ENCODE measurements at regions not wholly inside any gene's neighbourhood (a gene's known extent, or its start where the extent isn't known, plus 50 kb on each side); places are given as distances from the start of the nearest gene placed in this dataset.

DNA sequence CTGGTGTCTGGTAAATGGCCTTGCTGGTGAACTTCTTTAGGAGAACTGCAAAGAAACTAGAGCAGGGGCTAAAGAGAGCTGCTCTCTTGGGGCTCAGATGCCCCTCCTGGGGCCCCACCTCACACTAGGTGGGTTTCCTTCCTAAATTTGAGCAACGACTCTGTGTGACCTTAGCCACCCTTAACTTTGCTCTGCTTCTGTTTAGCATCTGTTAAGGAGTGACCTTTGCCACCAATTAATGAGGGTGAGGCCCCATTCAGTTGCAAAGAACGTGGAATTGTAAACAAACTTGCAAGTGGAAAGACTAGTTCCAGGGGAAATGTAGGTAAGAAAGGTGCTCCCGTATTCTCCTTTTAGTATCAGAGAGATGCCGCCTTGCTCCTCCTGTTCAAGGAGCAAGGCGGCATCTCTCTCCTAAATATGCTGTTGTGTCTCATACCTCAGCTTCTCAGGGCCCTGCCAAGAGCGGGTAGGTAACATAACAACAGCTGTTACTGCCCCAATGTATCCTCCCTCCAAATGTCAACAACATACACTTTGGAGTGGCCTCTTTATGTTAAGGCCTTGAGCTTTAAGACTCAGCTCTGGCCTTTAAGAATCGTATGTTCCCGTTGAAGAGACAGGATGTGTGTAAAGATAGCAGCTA is 77.6 kb upstream of the FUT8 start:
- Histone ChIP-seq H3K79me1 (ENCODE audit: low read depth in 1 of 2, low read length in 2 of 2) (no peaks in the 10 kb centered on the region), H3K27me3 (ENCODE audit: control insufficient read depth, insufficient read depth, low read length) (no peaks in the 10 kb centered on the region), H2BK120ac (ENCODE audit: low read depth, low read length) (peak overlapping the region; percentile 96), H4K20me1 (ENCODE audit: insufficient read depth, low read length) (no peaks in the 10 kb centered on the region), H4K91ac (ENCODE audit: insufficient read depth, low read depth, low read length) (peak overlapping the region; percentile 94), H3K23ac (ENCODE audit: low read depth, low read length) (peak overlapping the region; percentile 64), H3K56ac (ENCODE audit: extremely low read depth, insufficient read depth, low read length) (peak overlapping the region; percentile 68; the same call in 1 of the 2 replicates), H3K27ac (ENCODE audit: insufficient read depth, low read length) (peak overlapping the region; percentile 70), H3K36me3 (ENCODE audit: control insufficient read depth, insufficient read depth, low read length) (no peaks in the 10 kb centered on the region), H3K4ac (ENCODE audit: low read depth, low read length) (peak overlapping the region; percentile 92), H3K9ac (ENCODE audit: low read depth, low read length) (no peak overlapping the region), H3K4me3 (ENCODE audit: insufficient read depth, low read depth, low read length) (no peak overlapping the region), H2AK9ac (replicated peaks; ENCODE audit: low read depth, low read length, poor library complexity) (peak overlapping the region; percentile 46), H4K5ac (ENCODE audit: low read depth, low read length) (peak overlapping the region; percentile 84), H3K9me1 (ENCODE audit: insufficient read depth, low read length) (peaks cover 25% of the 10 kb centered on the region), H2BK15ac (ENCODE audit: low read depth, low read length) (peak overlapping the region; percentile 100), H2BK5ac (ENCODE audit: low read depth, low read length, poor library complexity, severe bottlenecking) (peak overlapping the region; percentile 85), H3K18ac (ENCODE audit: low read depth, low read length) (peak overlapping the region; percentile 92), H2AFZ (replicated peaks; ENCODE audit: low read length, poor library complexity) (peak overlapping the region; percentile 75), H2AK5ac (ENCODE audit: low read depth, low read length) (peak overlapping the region; percentile 89), H4K8ac (ENCODE audit: low read depth in 2 of 2, low read length in 2 of 2) (peak overlapping the region; percentile 66 to 87), H2BK20ac (ENCODE audit: low read depth, low read length) (peak overlapping the region; percentile 96), H3K14ac (replicated peaks; ENCODE audit: low read depth, low read length) (peak overlapping the region; percentile 84), H3K9me3 (ENCODE audit: control insufficient read depth, insufficient read depth, low read length) (no peaks in the 10 kb centered on the region), H3K4me2 (ENCODE audit: low read depth, low read length) (peak overlapping the region; percentile 29), H3K4me1 (ENCODE audit: control insufficient read depth, insufficient read depth, low read length) (peaks cover 22% of the 10 kb centered on the region)
- dilution Hi-C loops (cut with HindIII; ENCODE audit: low sequenced_read_pairs, unreplicated experiment) = no loop called here
- DNase-seq (no peak), ATAC-seq (ENCODE audit: low read depth) (no peak)
- ChIA-PET POLR2A (ENCODE audit: unreplicated experiment) (interaction anchor here (0.5 to 0.6 kb wide), 2 partner anchors 10 to 26 kb away, joined by 3 to 5 read pairs; no protein-coding TSS in a partner anchor), CTCF (no interaction called here)
- WGBS, 2 experiments (ENCODE audit: extremely low coverage in 2 of 2, insufficient read length in 1 of 2) = no CpG with 5 or more reads among the region's 8 CpGs
- TF ChIP-seq POLR2A (IDR thresholded peaks at IDR 0.05; ENCODE audit: low read depth, low read length) = no peak
- TF ChIP-seq MXI1 (IDR thresholded peaks at IDR 0.05; ENCODE audit: borderline replicate concordance, low read depth, low read length) = no peak
- no peak for TF ChIP-seq BHLHE40 (IDR thresholded peaks at IDR 0.05; ENCODE audit: low read depth, low read length)
- TF ChIP-seq, protein P1, sequence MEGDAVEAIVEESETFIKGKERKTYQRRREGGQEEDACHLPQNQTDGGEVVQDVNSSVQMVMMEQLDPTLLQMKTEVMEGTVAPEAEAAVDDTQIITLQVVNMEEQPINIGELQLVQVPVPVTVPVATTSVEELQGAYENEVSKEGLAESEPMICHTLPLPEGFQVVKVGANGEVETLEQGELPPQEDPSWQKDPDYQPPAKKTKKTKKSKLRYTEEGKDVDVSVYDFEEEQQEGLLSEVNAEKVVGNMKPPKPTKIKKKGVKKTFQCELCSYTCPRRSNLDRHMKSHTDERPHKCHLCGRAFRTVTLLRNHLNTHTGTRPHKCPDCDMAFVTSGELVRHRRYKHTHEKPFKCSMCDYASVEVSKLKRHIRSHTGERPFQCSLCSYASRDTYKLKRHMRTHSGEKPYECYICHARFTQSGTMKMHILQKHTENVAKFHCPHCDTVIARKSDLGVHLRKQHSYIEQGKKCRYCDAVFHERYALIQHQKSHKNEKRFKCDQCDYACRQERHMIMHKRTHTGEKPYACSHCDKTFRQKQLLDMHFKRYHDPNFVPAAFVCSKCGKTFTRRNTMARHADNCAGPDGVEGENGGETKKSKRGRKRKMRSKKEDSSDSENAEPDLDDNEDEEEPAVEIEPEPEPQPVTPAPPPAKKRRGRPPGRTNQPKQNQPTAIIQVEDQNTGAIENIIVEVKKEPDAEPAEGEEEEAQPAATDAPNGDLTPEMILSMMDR (conservative IDR thresholded peaks at IDR 0.05; ENCODE audit: low read depth, low read length) = no peak
- no peak for TF ChIP-seq RCOR1 (IDR thresholded peaks at IDR 0.05; ENCODE audit: insufficient replicate concordance, low read length)
- no peak for TF ChIP-seq CHD1 (IDR thresholded peaks at IDR 0.05; ENCODE audit: low read depth, low read length)
- TF ChIP-seq ELK1 (IDR thresholded peaks at IDR 0.05; ENCODE audit: borderline replicate concordance, low read depth, low read length) = no peak
- TF ChIP-seq RAD21 (IDR thresholded peaks at IDR 0.05; ENCODE audit: low read length) = no peak
- no peak for TF ChIP-seq CEBPB (IDR thresholded peaks at IDR 0.05; ENCODE audit: low read depth, low read length)
- TF ChIP-seq, protein P2, sequence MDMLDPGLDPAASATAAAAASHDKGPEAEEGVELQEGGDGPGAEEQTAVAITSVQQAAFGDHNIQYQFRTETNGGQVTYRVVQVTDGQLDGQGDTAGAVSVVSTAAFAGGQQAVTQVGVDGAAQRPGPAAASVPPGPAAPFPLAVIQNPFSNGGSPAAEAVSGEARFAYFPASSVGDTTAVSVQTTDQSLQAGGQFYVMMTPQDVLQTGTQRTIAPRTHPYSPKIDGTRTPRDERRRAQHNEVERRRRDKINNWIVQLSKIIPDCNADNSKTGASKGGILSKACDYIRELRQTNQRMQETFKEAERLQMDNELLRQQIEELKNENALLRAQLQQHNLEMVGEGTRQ (IDR thresholded peaks at IDR 0.05; ENCODE audit: low read depth, low read length) = no peak
- TF ChIP-seq RFX5 (IDR thresholded peaks at IDR 0.05; ENCODE audit: low read depth, low read length) = no peak
- no peak for TF ChIP-seq FOS (IDR thresholded peaks at IDR 0.05; ENCODE audit: low read depth, low read length)
- in situ Hi-C loops (cut with MboI; ENCODE audit: low sequenced_read_pairs) = no loop called here
- BruUV-seq (replicated peaks) = no TSS peak
- intact Hi-C loops (cut with micrococcal nuclease) = loop anchor here (1.0 to 5.0 kb wide), 3 partner anchors 77 to 123 kb away; partner anchors contain the start of gene FUT8

Measured in IMR-90 (cell line).